ENCODE measurements at regions not wholly inside any gene's neighbourhood (a gene's known extent, or its start where the extent isn't known, plus 50 kb on each side); places are given as distances from the start of the nearest gene placed in this dataset.

DNA sequence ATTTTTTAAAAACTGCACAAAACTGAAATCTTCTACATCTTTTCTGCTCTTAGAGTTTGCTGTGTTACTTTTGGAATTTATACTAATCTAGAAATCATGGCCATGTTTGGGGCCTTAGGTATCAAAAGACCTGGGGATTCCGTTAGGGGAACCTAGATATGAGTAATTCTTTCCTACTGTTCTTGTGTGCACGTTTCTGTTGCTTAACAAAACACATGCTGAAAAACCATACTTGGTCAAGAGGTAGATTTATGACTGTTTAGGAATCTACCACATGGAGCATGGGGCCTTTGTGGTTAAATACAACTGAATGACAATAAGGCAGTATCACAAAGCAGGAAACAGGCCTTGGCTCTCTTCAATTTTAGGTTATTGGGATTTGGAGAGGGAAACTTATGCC, 291.9 kb upstream of the USP25 start:
- TF ChIP-seq CTCF (conservative IDR thresholded peaks at IDR 0.05) (no peak), ZFX (IDR thresholded peaks at IDR 0.05) (no peak)

Data from C4-2B (cell line).